ENCODE measurements at regions not wholly inside any gene's neighbourhood (a gene's known extent, or its start where the extent isn't known, plus 50 kb on each side); places are given as distances from the start of the nearest gene placed in this dataset.
A peak's percentile ranks its signal among the peaks of the same experiment; 100 is the strongest.

DNA sequence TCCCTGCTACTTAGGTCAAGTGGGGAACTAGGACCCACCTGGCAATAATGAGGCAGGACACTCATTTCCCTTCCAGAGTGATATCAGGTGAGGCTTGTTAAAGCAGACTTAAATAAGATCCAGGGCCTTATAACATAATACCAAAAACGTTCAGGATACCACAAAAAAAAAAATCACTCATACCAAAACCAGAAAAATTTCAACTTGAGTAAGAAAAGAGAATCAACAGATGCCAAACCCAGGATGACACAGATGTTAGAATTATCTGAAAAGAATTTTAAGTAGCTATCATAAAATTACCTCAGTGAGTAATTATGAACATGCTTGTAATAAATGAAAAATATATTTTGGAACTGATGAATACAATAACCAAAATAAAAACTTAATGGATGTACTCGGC, 255.6 kb upstream of the OSR1 start:
- H3K4me3 ChIP-seq (ENCODE audit: low read depth, low read length): no peak overlapping the region
- no peak for DNase-seq (ENCODE audit: low read depth)
- TF ChIP-seq, protein P1, sequence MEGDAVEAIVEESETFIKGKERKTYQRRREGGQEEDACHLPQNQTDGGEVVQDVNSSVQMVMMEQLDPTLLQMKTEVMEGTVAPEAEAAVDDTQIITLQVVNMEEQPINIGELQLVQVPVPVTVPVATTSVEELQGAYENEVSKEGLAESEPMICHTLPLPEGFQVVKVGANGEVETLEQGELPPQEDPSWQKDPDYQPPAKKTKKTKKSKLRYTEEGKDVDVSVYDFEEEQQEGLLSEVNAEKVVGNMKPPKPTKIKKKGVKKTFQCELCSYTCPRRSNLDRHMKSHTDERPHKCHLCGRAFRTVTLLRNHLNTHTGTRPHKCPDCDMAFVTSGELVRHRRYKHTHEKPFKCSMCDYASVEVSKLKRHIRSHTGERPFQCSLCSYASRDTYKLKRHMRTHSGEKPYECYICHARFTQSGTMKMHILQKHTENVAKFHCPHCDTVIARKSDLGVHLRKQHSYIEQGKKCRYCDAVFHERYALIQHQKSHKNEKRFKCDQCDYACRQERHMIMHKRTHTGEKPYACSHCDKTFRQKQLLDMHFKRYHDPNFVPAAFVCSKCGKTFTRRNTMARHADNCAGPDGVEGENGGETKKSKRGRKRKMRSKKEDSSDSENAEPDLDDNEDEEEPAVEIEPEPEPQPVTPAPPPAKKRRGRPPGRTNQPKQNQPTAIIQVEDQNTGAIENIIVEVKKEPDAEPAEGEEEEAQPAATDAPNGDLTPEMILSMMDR (IDR thresholded peaks at IDR 0.05; ENCODE audit: insufficient read depth, low read depth, low read length): no peak

DNA sequence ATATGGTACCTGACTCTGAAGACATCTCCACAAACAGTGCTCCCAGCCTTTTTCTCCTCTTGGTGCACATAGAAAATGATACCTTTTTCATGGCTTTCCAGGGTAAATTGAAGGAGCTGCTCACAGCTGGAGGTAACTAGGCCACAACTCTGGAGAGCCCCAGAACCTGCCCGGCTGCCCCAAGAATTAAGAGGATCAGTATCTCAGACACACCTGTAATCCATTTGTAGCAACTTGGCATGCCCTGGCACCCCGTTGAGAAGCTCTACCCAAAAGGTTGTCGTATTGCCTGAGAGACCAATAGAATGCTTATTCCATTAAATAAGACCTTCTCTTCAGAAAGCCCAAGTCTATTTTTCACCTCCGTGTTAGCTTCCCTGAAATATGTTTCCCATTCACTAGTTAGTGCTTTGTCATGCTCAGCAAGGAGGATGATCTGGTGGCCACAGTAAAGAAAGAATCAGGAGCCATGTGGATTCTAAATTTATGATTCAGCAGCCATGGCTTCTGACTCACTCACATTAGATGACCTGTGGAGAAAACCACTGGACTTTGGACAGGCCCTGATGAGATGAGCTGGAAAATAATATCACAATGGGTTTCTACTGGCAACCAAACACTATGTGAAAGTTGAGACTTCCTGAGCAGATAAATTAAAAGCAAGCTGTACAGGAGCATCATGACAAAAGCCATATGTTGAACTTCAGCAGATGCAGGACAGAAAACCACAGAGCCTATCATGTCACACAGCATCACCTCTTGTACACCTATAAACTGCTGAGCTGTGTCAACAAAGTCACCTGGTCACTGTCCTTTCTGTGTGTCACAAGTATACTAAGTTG, 253.3 kb upstream of the OSR1 start:
- TF ChIP-seq, protein P1 (IDR thresholded peaks at IDR 0.05; ENCODE audit: insufficient read depth, low read depth, low read length): no peak
- H3K4me3 ChIP-seq (ENCODE audit: low read depth, low read length): no peak overlapping the region
- peak; percentile 93 for DNase-seq (ENCODE audit: low read depth)

DNA sequence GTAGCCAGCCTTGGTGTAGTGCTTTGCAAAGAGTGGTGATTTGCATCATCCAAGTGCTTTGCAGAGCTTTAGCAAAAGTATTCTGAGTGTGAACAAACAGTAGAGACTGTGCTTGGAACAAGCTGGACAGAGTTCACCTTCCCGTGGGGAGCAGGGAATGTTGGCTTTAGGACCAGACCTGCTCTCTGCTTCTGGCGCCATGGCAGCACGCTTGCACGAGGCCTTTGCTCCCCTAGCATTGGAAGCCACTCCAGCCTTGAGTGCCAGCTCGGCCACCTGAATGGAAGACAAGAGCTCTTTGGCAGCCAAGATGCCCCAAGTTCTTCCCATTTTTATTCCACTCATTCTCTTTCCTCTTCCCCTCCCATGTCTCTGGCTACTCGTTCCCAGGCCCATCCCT, 250.8 kb upstream of the OSR1 start:
- TF ChIP-seq, protein P1 (IDR thresholded peaks at IDR 0.05; ENCODE audit: insufficient read depth, low read depth, low read length): no peak
- no peak overlapping the region for H3K4me3 ChIP-seq (ENCODE audit: low read depth, low read length)
- DNase-seq (ENCODE audit: low read depth): no peak

DNA sequence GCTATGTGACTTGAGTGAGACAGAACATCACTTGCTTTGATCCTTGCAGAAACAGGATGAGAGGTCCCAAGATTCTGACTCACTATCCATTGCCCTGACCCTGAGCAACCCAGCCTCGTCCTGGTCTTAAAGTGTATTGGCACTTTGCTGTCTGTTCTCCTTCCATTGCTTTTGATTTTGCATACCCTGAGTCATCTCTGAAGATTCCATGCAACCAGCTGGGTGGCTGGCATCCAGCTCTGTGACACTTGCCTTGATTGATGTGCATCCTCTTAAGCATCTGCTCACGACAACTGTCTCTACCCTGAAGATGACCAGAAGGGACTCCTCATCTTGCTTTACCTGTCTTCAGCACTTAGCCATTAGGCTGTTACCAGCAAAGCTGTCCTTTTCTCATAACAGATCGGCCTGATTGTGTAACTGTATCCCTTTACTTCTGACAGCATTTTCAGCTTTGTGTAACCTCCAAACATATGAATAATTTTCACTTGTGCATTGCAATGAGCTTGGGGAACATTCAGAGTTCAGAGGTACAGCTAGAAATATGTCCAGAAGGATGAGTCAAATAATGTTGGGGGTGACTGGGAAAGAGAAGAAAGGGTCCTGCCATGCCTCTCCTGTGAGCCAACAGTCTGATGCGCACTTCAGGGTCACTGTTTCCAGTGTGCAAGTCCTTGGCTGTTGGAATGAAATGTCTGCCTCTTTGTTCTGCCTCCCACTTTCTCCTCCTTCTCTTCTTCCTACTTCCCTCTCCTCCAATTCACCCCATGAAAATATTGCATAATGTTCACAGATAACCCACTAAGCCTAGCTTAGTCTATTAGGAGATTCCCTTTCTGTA, 249.7 kb upstream of the OSR1 start:
- peak; percentile 78 for DNase-seq (ENCODE audit: low read depth)
- H3K4me3 ChIP-seq (ENCODE audit: low read depth, low read length): no peak overlapping the region
- TF ChIP-seq, protein P1 (IDR thresholded peaks at IDR 0.05; ENCODE audit: insufficient read depth, low read depth, low read length): no peak

DNA sequence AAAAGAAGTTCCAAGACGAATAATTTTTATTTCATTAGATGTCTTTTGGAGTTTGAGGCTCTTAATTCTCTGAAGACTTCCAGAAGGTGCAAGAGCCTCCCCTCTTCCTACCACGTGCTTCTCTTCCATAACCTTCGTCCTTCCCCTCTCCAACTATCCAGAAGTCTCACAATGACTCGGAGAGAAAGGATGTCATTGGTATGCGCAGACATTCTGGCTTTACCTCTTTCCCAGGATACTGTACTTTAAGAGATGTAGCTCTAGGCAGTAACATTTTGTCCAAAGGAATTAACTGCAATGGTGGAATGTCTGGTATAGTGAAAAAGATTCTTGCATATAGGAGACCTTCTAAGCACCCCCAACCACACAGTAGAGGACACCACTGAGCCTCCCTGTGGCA, 249.0 kb upstream of the OSR1 start:
- no peak for DNase-seq (ENCODE audit: low read depth)
- H3K4me3 ChIP-seq (ENCODE audit: low read depth, low read length): no peak overlapping the region
- TF ChIP-seq, protein P1 (IDR thresholded peaks at IDR 0.05; ENCODE audit: insufficient read depth, low read depth, low read length): no peak

DNA sequence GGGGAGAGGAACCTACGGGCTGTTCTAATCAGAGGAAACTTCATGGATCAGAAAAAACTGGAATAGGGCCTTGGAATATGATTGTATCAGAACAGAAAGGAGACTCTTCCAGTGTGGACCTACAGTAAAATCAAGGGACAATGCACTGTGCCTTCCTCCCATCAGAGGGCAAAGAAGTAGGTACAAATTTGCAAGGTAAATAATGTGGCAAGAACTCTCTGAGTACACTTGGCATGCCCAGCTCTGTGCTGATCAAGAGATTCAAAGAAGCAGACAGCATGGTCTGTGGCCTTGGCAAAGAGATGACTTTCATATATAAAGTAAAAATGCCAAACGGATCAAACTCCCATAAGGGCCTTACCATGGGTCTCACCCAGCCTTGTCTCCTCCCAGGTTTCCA, 242.6 kb upstream of the OSR1 start:
- DNase-seq (ENCODE audit: low read depth): no peak
- TF ChIP-seq, protein P1 (IDR thresholded peaks at IDR 0.05; ENCODE audit: insufficient read depth, low read depth, low read length): no peak
- H3K4me3 ChIP-seq (ENCODE audit: low read depth, low read length): no peak overlapping the region

Measured in fibroblast of villous mesenchyme (primary cell).